ENCODE measurements at regions not wholly inside any gene's neighbourhood (a gene's known extent, or its start where the extent isn't known, plus 50 kb on each side); places are given as distances from the start of the nearest gene placed in this dataset.

DNA sequence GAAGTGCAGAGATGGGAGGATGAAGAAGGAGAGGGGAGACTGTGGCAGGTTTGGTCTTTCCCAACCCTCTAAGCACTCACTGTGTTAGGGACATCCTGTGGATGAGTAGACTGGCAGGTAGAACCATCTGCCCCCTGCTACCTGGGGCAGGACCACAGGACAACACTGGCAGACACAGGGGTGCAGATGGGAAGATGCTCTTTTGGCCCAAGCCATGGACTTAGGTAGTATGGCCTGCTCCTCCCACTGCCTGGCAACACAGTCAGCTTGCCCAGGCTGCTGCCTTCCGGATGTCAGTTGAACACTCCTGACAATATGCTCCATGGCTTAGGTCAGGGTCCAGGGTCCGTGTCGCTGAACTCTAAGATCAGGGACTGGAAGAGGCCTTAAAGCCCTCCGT lies 140.7 kb upstream of the NAV2 start:
- TF ChIP-seq, protein P1, sequence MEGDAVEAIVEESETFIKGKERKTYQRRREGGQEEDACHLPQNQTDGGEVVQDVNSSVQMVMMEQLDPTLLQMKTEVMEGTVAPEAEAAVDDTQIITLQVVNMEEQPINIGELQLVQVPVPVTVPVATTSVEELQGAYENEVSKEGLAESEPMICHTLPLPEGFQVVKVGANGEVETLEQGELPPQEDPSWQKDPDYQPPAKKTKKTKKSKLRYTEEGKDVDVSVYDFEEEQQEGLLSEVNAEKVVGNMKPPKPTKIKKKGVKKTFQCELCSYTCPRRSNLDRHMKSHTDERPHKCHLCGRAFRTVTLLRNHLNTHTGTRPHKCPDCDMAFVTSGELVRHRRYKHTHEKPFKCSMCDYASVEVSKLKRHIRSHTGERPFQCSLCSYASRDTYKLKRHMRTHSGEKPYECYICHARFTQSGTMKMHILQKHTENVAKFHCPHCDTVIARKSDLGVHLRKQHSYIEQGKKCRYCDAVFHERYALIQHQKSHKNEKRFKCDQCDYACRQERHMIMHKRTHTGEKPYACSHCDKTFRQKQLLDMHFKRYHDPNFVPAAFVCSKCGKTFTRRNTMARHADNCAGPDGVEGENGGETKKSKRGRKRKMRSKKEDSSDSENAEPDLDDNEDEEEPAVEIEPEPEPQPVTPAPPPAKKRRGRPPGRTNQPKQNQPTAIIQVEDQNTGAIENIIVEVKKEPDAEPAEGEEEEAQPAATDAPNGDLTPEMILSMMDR (IDR thresholded peaks at IDR 0.05; ENCODE audit: poor library complexity, severe bottlenecking): no peak
- TF ChIP-seq SMC3 (conservative IDR thresholded peaks at IDR 0.05; ENCODE audit: poor library complexity): no peak
- TF ChIP-seq, protein P2, sequence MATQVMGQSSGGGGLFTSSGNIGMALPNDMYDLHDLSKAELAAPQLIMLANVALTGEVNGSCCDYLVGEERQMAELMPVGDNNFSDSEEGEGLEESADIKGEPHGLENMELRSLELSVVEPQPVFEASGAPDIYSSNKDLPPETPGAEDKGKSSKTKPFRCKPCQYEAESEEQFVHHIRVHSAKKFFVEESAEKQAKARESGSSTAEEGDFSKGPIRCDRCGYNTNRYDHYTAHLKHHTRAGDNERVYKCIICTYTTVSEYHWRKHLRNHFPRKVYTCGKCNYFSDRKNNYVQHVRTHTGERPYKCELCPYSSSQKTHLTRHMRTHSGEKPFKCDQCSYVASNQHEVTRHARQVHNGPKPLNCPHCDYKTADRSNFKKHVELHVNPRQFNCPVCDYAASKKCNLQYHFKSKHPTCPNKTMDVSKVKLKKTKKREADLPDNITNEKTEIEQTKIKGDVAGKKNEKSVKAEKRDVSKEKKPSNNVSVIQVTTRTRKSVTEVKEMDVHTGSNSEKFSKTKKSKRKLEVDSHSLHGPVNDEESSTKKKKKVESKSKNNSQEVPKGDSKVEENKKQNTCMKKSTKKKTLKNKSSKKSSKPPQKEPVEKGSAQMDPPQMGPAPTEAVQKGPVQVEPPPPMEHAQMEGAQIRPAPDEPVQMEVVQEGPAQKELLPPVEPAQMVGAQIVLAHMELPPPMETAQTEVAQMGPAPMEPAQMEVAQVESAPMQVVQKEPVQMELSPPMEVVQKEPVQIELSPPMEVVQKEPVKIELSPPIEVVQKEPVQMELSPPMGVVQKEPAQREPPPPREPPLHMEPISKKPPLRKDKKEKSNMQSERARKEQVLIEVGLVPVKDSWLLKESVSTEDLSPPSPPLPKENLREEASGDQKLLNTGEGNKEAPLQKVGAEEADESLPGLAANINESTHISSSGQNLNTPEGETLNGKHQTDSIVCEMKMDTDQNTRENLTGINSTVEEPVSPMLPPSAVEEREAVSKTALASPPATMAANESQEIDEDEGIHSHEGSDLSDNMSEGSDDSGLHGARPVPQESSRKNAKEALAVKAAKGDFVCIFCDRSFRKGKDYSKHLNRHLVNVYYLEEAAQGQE (IDR thresholded peaks at IDR 0.05; ENCODE audit: borderline replicate concordance): no peak
- TF ChIP-seq EZH2 (IDR thresholded peaks at IDR 0.05; ENCODE audit: borderline replicate concordance, insufficient read depth, low read length, poor library complexity, severe bottlenecking): no peak
- no peak for TF ChIP-seq TAF1 (IDR thresholded peaks at IDR 0.05; ENCODE audit: low read depth)

All from neural cell (in vitro differentiated cells).